ENCODE measurements at regions not wholly inside any gene's neighbourhood (a gene's known extent, or its start where the extent isn't known, plus 50 kb on each side); places are given as distances from the start of the nearest gene placed in this dataset.
"Not testable (repeated sequence)": the region's sequence is repeated elsewhere in the genome, so short reads cannot be mapped to it uniquely, and the experiment has no call there.

GRCh38 chr16:52742608-52743170, 195.7 kb upstream of the TOX3 start:
- ChIA-PET POLR2A (no interaction called here), CTCF (no interaction called here)
- TF ChIP-seq SUZ12 (IDR thresholded peaks at IDR 0.05) (no peak), FOXK2 (IDR thresholded peaks at IDR 0.05) (no peak), TARDBP (IDR thresholded peaks at IDR 0.05) (no peak), FOXM1 (IDR thresholded peaks at IDR 0.05; ENCODE audit: borderline replicate concordance) (no peak), ZNF384 (IDR thresholded peaks at IDR 0.05) (no peak)
- DNase-seq (ENCODE audit: extremely low spot score) = no peak

DNA sequence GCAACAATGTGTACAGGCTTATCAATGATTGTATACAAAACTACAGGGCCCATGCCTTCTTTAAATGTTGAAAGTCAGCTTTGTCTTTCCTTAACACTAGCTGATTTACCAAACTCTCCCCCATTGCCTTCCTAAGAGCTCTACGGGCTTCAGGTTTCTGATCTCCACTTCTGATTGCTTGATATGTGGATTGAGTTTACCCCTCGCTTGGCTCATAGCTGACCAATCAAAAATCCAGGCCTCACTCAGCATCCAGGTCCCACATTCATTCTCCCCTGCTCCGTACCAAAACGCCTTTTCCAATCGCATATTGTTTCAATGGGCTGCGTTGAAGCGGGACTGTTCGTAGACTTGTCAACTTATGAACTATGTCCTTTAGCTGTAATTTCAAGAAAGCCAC, 195.1 kb upstream of the TOX3 start:
- ChIA-PET CTCF (no interaction called here), POLR2A (no interaction called here)
- TF ChIP-seq PKNOX1 (IDR thresholded peaks at IDR 0.05) (no peak), ELF4 (IDR thresholded peaks at IDR 0.05) (no peak)
- DNase-seq (ENCODE audit: extremely low spot score) = no peak

- DNase-seq (ENCODE audit: extremely low spot score) = no peak
- ChIA-PET POLR2A (no interaction called here), CTCF (no interaction called here)
- no peak for TF ChIP-seq ZNF384 (IDR thresholded peaks at IDR 0.05)
- TF ChIP-seq L3MBTL2 (conservative IDR thresholded peaks at IDR 0.05) = no peak
- TF ChIP-seq PKNOX1 (IDR thresholded peaks at IDR 0.05) = no peak
- no peak for TF ChIP-seq CTBP1 (IDR thresholded peaks at IDR 0.05; ENCODE audit: borderline replicate concordance)
- TF ChIP-seq HDGF (IDR thresholded peaks at IDR 0.05; ENCODE audit: borderline replicate concordance) = no peak
- TF ChIP-seq ELF4 (IDR thresholded peaks at IDR 0.05) = no peak
Observed at GRCh38 chr16:52741351-52741750, 194.4 kb upstream of the TOX3 start.

GRCh38 chr16:52740766-52741165, 193.8 kb upstream of the TOX3 start:
- ChIA-PET CTCF (no interaction called here), POLR2A (no interaction called here)
- no peak for DNase-seq (ENCODE audit: extremely low spot score)
- TF ChIP-seq PKNOX1 (IDR thresholded peaks at IDR 0.05) (no peak), L3MBTL2 (conservative IDR thresholded peaks at IDR 0.05) (no peak), SUZ12 (IDR thresholded peaks at IDR 0.05) (no peak), ARNT (IDR thresholded peaks at IDR 0.05) (no peak), BHLHE40 (IDR thresholded peaks at IDR 0.05; ENCODE audit: borderline replicate concordance) (no peak), ELF4 (IDR thresholded peaks at IDR 0.05) (no peak), FOXM1 (IDR thresholded peaks at IDR 0.05; ENCODE audit: borderline replicate concordance) (no peak), HDGF (IDR thresholded peaks at IDR 0.05; ENCODE audit: borderline replicate concordance) (no peak)

- TF ChIP-seq TARDBP (IDR thresholded peaks at IDR 0.05) = no peak
- no peak for TF ChIP-seq ZNF384 (IDR thresholded peaks at IDR 0.05)
- TF ChIP-seq L3MBTL2 (conservative IDR thresholded peaks at IDR 0.05) = no peak
- TF ChIP-seq FOXM1 (IDR thresholded peaks at IDR 0.05; ENCODE audit: borderline replicate concordance) = no peak
- TF ChIP-seq SUZ12 (IDR thresholded peaks at IDR 0.05) = no peak
- CTCF ChIA-PET = no interaction called here
- no peak for DNase-seq (ENCODE audit: extremely low spot score)
- POLR2A ChIA-PET = no interaction called here
Observed at GRCh38 chr16:52740333-52740732, 193.4 kb upstream of the TOX3 start.

DNA sequence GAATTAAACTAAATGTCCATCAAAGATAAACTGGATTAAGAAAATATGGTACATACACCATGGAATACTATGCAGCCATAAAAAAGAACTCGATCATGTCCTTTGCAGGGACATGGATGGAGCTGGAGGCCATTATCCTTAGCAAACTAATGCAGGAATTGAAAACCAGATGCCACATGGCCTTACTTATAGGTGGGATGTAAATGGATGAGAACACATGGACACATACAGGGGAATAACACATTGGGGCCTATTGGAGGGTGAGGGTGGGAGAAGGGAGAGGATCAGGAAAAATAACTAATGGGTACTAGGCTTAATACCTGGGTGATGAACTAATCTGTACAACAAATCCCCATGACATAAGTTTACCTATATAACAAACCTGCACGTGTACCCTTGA, 192.0 kb upstream of the TOX3 start:
- POLR2A ChIA-PET; DNase-seq (ENCODE audit: extremely low spot score); CTCF ChIA-PET: not testable (repeated sequence)

DNA sequence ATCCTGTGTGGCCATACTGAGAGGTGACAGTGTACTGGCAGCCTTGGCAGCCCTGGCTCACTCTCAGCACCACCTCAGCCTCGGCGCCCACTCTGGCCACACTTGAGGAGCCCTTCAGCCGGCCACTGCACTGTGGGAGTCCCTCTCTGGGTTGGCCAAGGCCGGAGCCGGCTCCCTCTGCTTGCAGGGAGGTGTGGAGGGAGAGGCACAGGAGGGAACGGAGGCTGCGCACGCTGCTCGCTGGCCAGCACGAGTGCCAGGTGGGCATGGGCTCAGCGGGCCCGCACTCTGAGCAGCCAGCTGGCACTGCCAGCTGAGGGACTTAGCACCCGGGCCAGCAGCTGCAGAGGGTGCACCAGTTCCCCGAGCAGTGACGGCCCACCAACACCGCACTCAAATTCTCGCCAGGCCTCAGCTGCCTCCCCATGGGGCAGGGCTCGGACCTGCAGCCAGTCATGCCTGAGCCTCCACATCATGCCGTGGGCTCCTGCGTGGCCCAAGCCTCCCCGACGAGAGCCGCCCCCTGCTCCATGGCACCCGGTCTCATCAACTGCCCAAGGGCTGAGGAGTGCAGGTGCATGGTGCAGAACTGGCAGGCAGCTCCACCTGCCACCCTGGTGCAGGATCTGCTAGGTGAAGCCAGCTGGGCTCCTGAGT, 184.4 kb upstream of the TOX3 start:
- DNase-seq (ENCODE audit: extremely low spot score) = no peak
- POLR2A ChIA-PET = no interaction called here
- TF ChIP-seq PKNOX1 (IDR thresholded peaks at IDR 0.05) (no peak), CTBP1 (IDR thresholded peaks at IDR 0.05; ENCODE audit: borderline replicate concordance) (no peak), ELF4 (IDR thresholded peaks at IDR 0.05) (no peak), ZNF384 (IDR thresholded peaks at IDR 0.05) (no peak), ARNT (IDR thresholded peaks at IDR 0.05) (no peak), L3MBTL2 (conservative IDR thresholded peaks at IDR 0.05) (no peak), BHLHE40 (IDR thresholded peaks at IDR 0.05; ENCODE audit: borderline replicate concordance) (no peak), FOXA1 (IDR thresholded peaks at IDR 0.05) (no peak), SUZ12 (IDR thresholded peaks at IDR 0.05) (no peak), LEF1 (IDR thresholded peaks at IDR 0.05; ENCODE audit: borderline replicate concordance) (no peak), NFRKB (IDR thresholded peaks at IDR 0.05) (no peak), SP1 (IDR thresholded peaks at IDR 0.05) (no peak), TARDBP (IDR thresholded peaks at IDR 0.05) (no peak), FOXK2 (IDR thresholded peaks at IDR 0.05) (no peak), FOXM1 (IDR thresholded peaks at IDR 0.05; ENCODE audit: borderline replicate concordance) (no peak), HDGF (IDR thresholded peaks at IDR 0.05; ENCODE audit: borderline replicate concordance) (no peak)
- CTCF ChIA-PET = no interaction called here

Measured in HEK293T (cell line).